Natural killer cell (primary cell): ENCODE measurements at regions not wholly inside any gene's neighbourhood (a gene's known extent, or its start where the extent isn't known, plus 50 kb on each side); places are given as distances from the start of the nearest gene placed in this dataset.

Source experiments
- ATAC-seq, 3 donors: fragments of 150-1000 bp in 2 of 3; fragments of 200-7000 bp in 1 of 3; cut with Tn5 transposase; 1 replicate in 1 of 3; 2 replicates in 2 of 3; pipeline ENCODE4 v1.10.0; 2021; ENCODE audit warnings: mild to moderate bottlenecking in 2 of 3, moderate library complexity in 2 of 3
- DNase-seq, 2 donors: peaks; one replicate each; pipeline versions ENCODE4 v3.0.0 to v3.0.0-alpha.2; 2013 to 2021; ENCODE audit warnings: mixed read lengths in 1 of 2
- H3K27ac ChIP-seq: one replicate; pipeline ENCODE4 v1.5.1; 2013; ENCODE audit warnings: mild to moderate bottlenecking, low read length
- H3K27me3 ChIP-seq: one replicate; pipeline ENCODE4 v1.6.1; 2013; ENCODE audit warnings: low read length; ENCODE audit not compliant: control insufficient read depth, insufficient read depth
- H3K36me3 ChIP-seq: one replicate; pipeline ENCODE4 v1.6.1; 2013; ENCODE audit warnings: low read length; ENCODE audit not compliant: control insufficient read depth, insufficient read depth
- H3K4me1 ChIP-seq: one replicate; pipeline ENCODE4 v1.6.1; 2013; ENCODE audit warnings: low read length; ENCODE audit not compliant: control insufficient read depth, insufficient read depth
- H3K4me3 ChIP-seq: one replicate; pipeline ENCODE4 v1.5.1; 2013; ENCODE audit warnings: low read length
- H3K9me3 ChIP-seq: one replicate; pipeline ENCODE4 v1.6.1; 2013; ENCODE audit warnings: low read length; ENCODE audit not compliant: control insufficient read depth, insufficient read depth
- H3K27ac Mint-ChIP-seq, 2 donors: one replicate each; pipeline ENCODE4 v1.8.0; 2022; ENCODE audit warnings: mild to moderate bottlenecking in 2 of 2, mixed read lengths in 2 of 2, moderate library complexity in 1 of 2
- H3K27me3 Mint-ChIP-seq, 2 donors: one replicate each; pipeline ENCODE4 v1.8.0; 2022; ENCODE audit warnings: low read depth in 2 of 2, mixed read lengths in 2 of 2
- H3K36me3 Mint-ChIP-seq: one replicate; pipeline ENCODE4 v1.8.0; 2022; ENCODE audit warnings: mixed read lengths
- H3K4me1 Mint-ChIP-seq, 2 donors: one replicate each; pipeline ENCODE4 v1.8.0; 2022; ENCODE audit warnings: mixed read lengths in 2 of 2
- H3K4me3 Mint-ChIP-seq: one replicate; pipeline ENCODE4 v1.8.0; 2022; ENCODE audit warnings: mild to moderate bottlenecking, moderate library complexity, mixed read lengths
- H3K9me3 Mint-ChIP-seq, 2 donors: one replicate each; pipeline ENCODE4 v1.8.0; 2022; ENCODE audit warnings: mixed read lengths in 2 of 2
- WGBS: methylation state at CpG from one replicate; pipeline ENCODE4 v1.1.7; 2013; ENCODE audit warnings: missing lambda C conversion rate; ENCODE audit not compliant: insufficient coverage; 5-methylcytosine and 5-hydroxymethylcytosine counted together
- intact Hi-C: fragments of 100-400 bp; cut with micrococcal nuclease; formaldehyde crosslinking; loops from one replicate; pipeline ENCODE4 v1.14.2; 2022
- TF ChIP-seq, protein P1 (sequence below): fragments of 200-600 bp; IDR thresholded peaks from one replicate; pipeline ENCODE4 v1.8.0; 2022; ENCODE audit warnings: antibody characterized with exemption

DNA sequence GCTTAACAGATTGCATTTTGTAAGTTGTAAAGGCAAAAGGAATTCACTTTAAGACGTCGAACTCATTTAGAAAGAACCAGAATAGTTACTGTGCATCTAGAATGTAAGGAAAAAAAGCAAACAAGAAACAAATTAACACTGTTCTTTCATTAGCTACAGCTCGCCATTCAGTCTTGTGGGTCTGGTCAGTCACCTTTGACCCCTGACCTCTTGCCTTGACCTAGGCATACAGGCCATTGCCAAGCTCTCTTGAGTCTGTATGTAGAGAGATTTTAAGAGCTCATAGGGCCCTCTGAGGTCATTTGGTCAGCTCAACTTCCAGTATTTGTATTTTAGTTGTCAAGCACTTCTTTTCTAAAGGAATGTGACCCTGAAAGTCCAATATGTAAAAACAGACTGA is 318.7 kb downstream of the DHX35 start:
- 80% methylated on average over 1 of the region's 3 CpGs for WGBS
- Histone ChIP-seq H3K27ac (no peak overlapping the region), H3K4me1 (no peaks in the 10 kb centered on the region), H3K27me3 (no peaks in the 10 kb centered on the region), H3K36me3 (no peaks in the 10 kb centered on the region), H3K4me3 (no peak overlapping the region), H3K9me3 (peaks cover 3% of the 10 kb centered on the region)
- TF ChIP-seq, protein P1, sequence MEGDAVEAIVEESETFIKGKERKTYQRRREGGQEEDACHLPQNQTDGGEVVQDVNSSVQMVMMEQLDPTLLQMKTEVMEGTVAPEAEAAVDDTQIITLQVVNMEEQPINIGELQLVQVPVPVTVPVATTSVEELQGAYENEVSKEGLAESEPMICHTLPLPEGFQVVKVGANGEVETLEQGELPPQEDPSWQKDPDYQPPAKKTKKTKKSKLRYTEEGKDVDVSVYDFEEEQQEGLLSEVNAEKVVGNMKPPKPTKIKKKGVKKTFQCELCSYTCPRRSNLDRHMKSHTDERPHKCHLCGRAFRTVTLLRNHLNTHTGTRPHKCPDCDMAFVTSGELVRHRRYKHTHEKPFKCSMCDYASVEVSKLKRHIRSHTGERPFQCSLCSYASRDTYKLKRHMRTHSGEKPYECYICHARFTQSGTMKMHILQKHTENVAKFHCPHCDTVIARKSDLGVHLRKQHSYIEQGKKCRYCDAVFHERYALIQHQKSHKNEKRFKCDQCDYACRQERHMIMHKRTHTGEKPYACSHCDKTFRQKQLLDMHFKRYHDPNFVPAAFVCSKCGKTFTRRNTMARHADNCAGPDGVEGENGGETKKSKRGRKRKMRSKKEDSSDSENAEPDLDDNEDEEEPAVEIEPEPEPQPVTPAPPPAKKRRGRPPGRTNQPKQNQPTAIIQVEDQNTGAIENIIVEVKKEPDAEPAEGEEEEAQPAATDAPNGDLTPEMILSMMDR, result no peak
- peaks cover 0 to 3% of the 10 kb centered on the region in 2 donors for H3K9me3 Mint-ChIP-seq
- no peaks in the 10 kb centered on the region for H3K4me1 Mint-ChIP-seq
- peaks cover 2 to 7% of the 10 kb centered on the region in 2 donors for H3K27me3 Mint-ChIP-seq
- ATAC-seq (no peak), DNase-seq (no peak)
- intact Hi-C loops, result no loop called here
- no peak overlapping the region for H3K27ac Mint-ChIP-seq
- H3K36me3 Mint-ChIP-seq, result peaks cover 8% of the 10 kb centered on the region
- no peak overlapping the region for H3K4me3 Mint-ChIP-seq

DNA sequence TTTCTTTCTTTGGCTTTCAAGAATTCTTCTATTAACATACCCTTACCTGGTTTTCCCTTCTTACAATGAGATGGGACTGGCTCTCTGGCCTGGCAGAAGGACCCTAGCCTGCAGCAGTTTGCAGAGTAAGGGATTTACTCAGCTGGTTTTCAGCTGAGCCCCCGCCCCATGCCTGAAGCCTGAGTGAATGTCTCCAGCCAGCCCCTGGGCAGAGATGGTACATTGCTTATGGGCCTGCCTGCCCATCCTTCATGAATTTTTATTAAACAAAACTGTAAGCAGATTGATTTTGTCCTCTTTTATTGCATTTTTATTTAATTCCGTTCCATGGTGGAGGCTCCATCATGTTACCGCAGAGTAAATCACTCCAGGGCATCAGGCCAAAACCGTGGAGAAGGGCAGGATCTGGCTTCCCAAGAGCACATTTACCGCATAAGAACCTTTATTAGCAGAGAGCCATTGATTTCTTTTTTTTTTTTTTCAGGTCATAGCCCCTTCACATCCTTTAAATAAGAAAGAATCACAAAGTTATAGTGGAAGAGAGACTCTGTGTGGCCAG is 316.2 kb downstream of the DHX35 start:
- Histone ChIP-seq H3K4me3 (no peak overlapping the region), H3K36me3 (no peaks in the 10 kb centered on the region), H3K9me3 (peaks cover 3% of the 10 kb centered on the region), H3K27ac (no peak overlapping the region), H3K27me3 (no peaks in the 10 kb centered on the region), H3K4me1 (no peaks in the 10 kb centered on the region)
- H3K4me3 Mint-ChIP-seq, result no peak overlapping the region
- intact Hi-C loops, result no loop called here
- 84% methylated on average over 5 of the region's 5 CpGs for WGBS
- peaks cover 5 to 7% of the 10 kb centered on the region in 2 donors for H3K27me3 Mint-ChIP-seq
- TF ChIP-seq, protein P1, result no peak
- DNase-seq (no peak), ATAC-seq (no peak)
- H3K27ac Mint-ChIP-seq, result no peak overlapping the region
- H3K9me3 Mint-ChIP-seq, result peaks cover 0 to 3% of the 10 kb centered on the region in 2 donors
- no peaks in the 10 kb centered on the region for H3K4me1 Mint-ChIP-seq
- peaks cover 8% of the 10 kb centered on the region for H3K36me3 Mint-ChIP-seq

DNA sequence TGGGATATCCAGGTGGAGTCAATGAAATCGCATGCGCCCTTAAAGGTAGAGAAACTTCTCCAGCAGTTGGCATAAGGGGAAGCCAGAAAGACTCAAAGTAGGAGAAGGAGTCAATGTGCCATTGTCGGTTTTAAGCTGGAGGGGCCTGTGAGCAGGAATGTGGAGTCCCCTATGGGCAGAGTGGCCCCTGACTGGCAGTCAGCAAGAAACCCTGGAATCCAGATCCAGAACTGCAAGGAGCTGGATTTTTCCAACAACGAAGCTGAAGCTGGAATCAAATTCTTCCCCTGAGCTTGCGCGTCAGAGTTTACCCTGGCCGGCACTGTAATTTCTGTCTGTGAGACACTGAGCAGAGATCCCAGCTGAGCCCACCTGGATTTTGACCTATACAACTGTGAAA is 315.0 kb downstream of the DHX35 start:
- WGBS, result 90% methylated on average over 7 of the region's 7 CpGs
- no peaks in the 10 kb centered on the region for H3K4me1 ChIP-seq
- peaks cover 3% of the 10 kb centered on the region for H3K9me3 ChIP-seq
- Mint-ChIP-seq H3K27me3 (peaks cover 5 to 7% of the 10 kb centered on the region in 2 donors), H3K4me1 (no peaks in the 10 kb centered on the region), H3K9me3 (peaks cover 0 to 3% of the 10 kb centered on the region in 2 donors), H3K4me3 (no peak overlapping the region), H3K36me3 (peaks cover 8% of the 10 kb centered on the region), H3K27ac (no peak overlapping the region)
- H3K27ac ChIP-seq, result no peak overlapping the region
- ATAC-seq (no peak), DNase-seq (no peak)
- no peaks in the 10 kb centered on the region for H3K27me3 ChIP-seq
- intact Hi-C loops, result no loop called here
- H3K4me3 ChIP-seq, result no peak overlapping the region
- no peaks in the 10 kb centered on the region for H3K36me3 ChIP-seq
- TF ChIP-seq, protein P1, result no peak
